Kidney (tissue), 13 donors: ENCODE measurements at regions not wholly inside any gene's neighbourhood (a gene's known extent, or its start where the extent isn't known, plus 50 kb on each side); places are given as distances from the start of the nearest gene placed in this dataset.

Experiments used
- DNase-seq, 5 donors: peaks; one replicate each; pipeline ENCODE4 v3.0.0-alpha.2; 2013 to 2020
- FAIRE-seq: peaks from 2 replicates; lab custom pipeline; 2012; peaks lifted over from hg19 to GRCh38; lab: Jason Lieb, UNC
- H3K27ac ChIP-seq, 2 donors: one replicate each; pipeline ENCODE4 v1.7.0; 2013; ENCODE audit warnings: low read depth in 2 of 2, low read length in 2 of 2, inconsistent platforms in 1 of 2
- H3K27me3 ChIP-seq: one replicate; pipeline ENCODE4 v1.7.1; 2013; ENCODE audit warnings: low read length, inconsistent platforms; ENCODE audit not compliant: control insufficient read depth, insufficient read depth
- H3K36me3 ChIP-seq, 3 donors: one replicate each; pipeline versions ENCODE4 v1.7.0 to v1.7.1; 2013; ENCODE audit warnings: low read length in 3 of 3, control low read depth in 1 of 3, inconsistent platforms in 1 of 3; ENCODE audit not compliant: insufficient read depth in 3 of 3, control insufficient read depth in 2 of 3
- H3K4me1 ChIP-seq, 3 donors: one replicate each; pipeline versions ENCODE4 v1.7.0 to v1.7.1; 2013; ENCODE audit warnings: low read length in 3 of 3, inconsistent platforms in 1 of 3, low read depth in 1 of 3; ENCODE audit not compliant: control insufficient read depth in 2 of 3, insufficient read depth in 2 of 3
- H3K4me3 ChIP-seq, 3 donors: one replicate each; pipeline versions ENCODE4 v1.7.0 to v1.8.1; 2013; ENCODE audit warnings: low read length in 3 of 3, control low read depth in 1 of 3, inconsistent platforms in 1 of 3
- H3K9ac ChIP-seq, 3 donors: one replicate each; pipeline versions ENCODE4 v1.7.0 to v1.7.1; 2013; ENCODE audit warnings: low read length in 3 of 3, control low read depth in 1 of 3, inconsistent platforms in 1 of 3
- H3K9me3 ChIP-seq, 3 donors: one replicate each; pipeline versions ENCODE4 v1.7.0 to v1.7.1; 2013; ENCODE audit warnings: low read length in 3 of 3, control low read depth in 1 of 3, inconsistent platforms in 1 of 3; ENCODE audit not compliant: control insufficient read depth in 2 of 3, insufficient read depth in 1 of 3
- intact Hi-C: fragments of 100-400 bp; cut with DNase I; formaldehyde crosslinking; loops from one replicate; pipeline ENCODE4 v1.11.1; 2022
- TF ChIP-seq, protein P1 (sequence below): IDR thresholded peaks from 3 replicates; pipeline ENCODE4 v1.5.1; 2012; ENCODE audit warnings: mild to moderate bottlenecking, moderate library complexity, borderline replicate concordance; ENCODE audit not compliant: insufficient read depth; ENCODE audit errors: extremely low read depth
- donor health status: control.
- donor health status: control.
- donor health status: control.
- donor health status: control.
- donor health status: control.
- donor health status: DM: yes; HTN: yes; CAD: no.
- donor health status: Normal renal cell carcinoma (clear cell type).

DNA sequence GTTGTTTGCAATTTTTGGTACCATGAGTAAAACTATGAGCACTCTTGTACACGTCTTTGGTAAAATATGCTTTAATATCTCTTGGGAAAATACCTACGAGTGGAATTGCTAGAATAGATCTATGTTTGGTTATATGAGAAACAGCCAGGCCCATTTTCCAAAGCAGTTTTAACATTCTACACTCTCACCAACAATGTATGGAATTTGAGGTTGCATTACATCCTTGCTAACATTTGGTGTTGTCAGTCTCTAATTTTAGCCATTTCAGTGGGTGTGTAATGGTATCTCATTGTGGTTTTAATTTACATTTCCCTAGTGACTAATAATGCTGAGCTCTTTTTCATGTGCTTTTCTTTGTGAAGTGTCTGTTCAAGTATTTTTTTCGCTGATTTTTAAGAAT, 118.9 kb upstream of the TCF4 start:
- Histone ChIP-seq H3K9ac (no peak overlapping the region), H3K9me3 (no peaks in the 10 kb centered on the region), H3K27ac (no peak overlapping the region), H3K4me3 (no peak overlapping the region), H3K27me3 (no peaks in the 10 kb centered on the region), H3K36me3 (no peaks in the 10 kb centered on the region), H3K4me1 (no peaks in the 10 kb centered on the region)
- intact Hi-C loops = no loop called here
- FAIRE-seq (no peak), DNase-seq (no peak)
- TF ChIP-seq, protein P1, sequence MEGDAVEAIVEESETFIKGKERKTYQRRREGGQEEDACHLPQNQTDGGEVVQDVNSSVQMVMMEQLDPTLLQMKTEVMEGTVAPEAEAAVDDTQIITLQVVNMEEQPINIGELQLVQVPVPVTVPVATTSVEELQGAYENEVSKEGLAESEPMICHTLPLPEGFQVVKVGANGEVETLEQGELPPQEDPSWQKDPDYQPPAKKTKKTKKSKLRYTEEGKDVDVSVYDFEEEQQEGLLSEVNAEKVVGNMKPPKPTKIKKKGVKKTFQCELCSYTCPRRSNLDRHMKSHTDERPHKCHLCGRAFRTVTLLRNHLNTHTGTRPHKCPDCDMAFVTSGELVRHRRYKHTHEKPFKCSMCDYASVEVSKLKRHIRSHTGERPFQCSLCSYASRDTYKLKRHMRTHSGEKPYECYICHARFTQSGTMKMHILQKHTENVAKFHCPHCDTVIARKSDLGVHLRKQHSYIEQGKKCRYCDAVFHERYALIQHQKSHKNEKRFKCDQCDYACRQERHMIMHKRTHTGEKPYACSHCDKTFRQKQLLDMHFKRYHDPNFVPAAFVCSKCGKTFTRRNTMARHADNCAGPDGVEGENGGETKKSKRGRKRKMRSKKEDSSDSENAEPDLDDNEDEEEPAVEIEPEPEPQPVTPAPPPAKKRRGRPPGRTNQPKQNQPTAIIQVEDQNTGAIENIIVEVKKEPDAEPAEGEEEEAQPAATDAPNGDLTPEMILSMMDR = no peak

GRCh38 chr18:55699233-55699765, 111.3 kb upstream of the TCF4 start:
- DNase-seq = peak in 2 of 5 donors; percentile 15 to 31
- TF ChIP-seq, protein P1 = no peak
- no peak overlapping the region for H3K9ac ChIP-seq
- no peaks in the 10 kb centered on the region for H3K4me1 ChIP-seq
- H3K9me3 ChIP-seq = no peaks in the 10 kb centered on the region
- no peaks in the 10 kb centered on the region for H3K36me3 ChIP-seq
- no peak overlapping the region for H3K4me3 ChIP-seq
- no peaks in the 10 kb centered on the region for H3K27me3 ChIP-seq
- intact Hi-C loops = no loop called here
- H3K27ac ChIP-seq = no peak overlapping the region
- no peak for FAIRE-seq

GRCh38 chr18:55696811-55697210, 108.8 kb upstream of the TCF4 start:
- intact Hi-C loops = no loop called here
- H3K4me3 ChIP-seq = no peak overlapping the region
- H3K27me3 ChIP-seq = no peaks in the 10 kb centered on the region
- TF ChIP-seq, protein P1 = no peak
- H3K9ac ChIP-seq = no peak overlapping the region
- H3K27ac ChIP-seq = no peak overlapping the region
- H3K9me3 ChIP-seq = no peaks in the 10 kb centered on the region
- no peak for FAIRE-seq
- no peak for DNase-seq
- H3K4me1 ChIP-seq = no peaks in the 10 kb centered on the region
- no peaks in the 10 kb centered on the region for H3K36me3 ChIP-seq

DNA sequence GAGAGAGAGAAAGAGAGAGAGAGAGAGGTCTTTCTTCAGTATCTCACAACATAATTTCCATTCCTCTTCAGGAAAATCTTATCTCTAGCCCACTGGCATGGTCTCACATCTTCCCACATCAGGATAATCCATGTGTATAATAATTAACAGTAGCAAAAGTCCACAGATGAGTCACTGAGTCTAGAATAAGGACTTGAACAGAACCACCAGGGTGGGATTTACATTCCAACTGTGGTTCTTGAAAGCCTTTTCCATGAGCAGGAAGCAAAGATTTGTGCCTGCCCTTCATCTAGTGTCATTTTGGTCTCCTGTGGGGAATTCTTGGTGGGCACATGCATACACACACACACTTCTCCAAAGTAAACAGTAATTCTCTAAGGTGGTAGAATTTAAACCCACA, 107.1 kb upstream of the TCF4 start:
- H3K9ac ChIP-seq = no peak overlapping the region
- TF ChIP-seq, protein P1 = no peak
- intact Hi-C loops = no loop called here

More for the DNA sequence above, 107.1 kb upstream of the TCF4 start:
- FAIRE-seq (no peak), DNase-seq (no peak)
- Histone ChIP-seq H3K27me3 (no peaks in the 10 kb centered on the region), H3K9me3 (no peaks in the 10 kb centered on the region), H3K4me1 (no peaks in the 10 kb centered on the region), H3K36me3 (no peaks in the 10 kb centered on the region), H3K4me3 (no peak overlapping the region), H3K27ac (no peak overlapping the region)
